PC-9 (cell line): ENCODE measurements at regions not wholly inside any gene's neighbourhood (a gene's known extent, or its start where the extent isn't known, plus 50 kb on each side); places are given as distances from the start of the nearest gene placed in this dataset.

Source experiments
- BruUV-seq: library from RNA; stranded (reverse); fragments of 400-500 nt; replicated peaks from 2 replicates; lab custom pipeline; 2021; lab: Mats Ljungman, UMichigan
- CTCF ChIA-PET: fragments of 300-600 bp; sonication (Branson Sonifier 250); formaldehyde crosslinking; loops from one replicate; lab custom pipeline; 2022; ENCODE audit warnings: antibody characterized with exemption; lab: Charles Lee
- POLR2A ChIA-PET: fragments of 300-600 bp; sonication (Branson Sonifier 250); formaldehyde crosslinking; loops from one replicate; lab custom pipeline; 2022; ENCODE audit warnings: antibody characterized with exemption; ENCODE audit not compliant: unreplicated experiment; lab: Charles Lee
- DNase-seq, 2 experiments: peaks; one replicate each; pipeline versions ENCODE4 v3.0.0 to v3.0.0-alpha.2; 2015 to 2022; ENCODE audit warnings: mixed read lengths in 1 of 2
- H2AFZ ChIP-seq: fragments of 200-600 bp; sonication (generic); 2 replicates; pipeline ENCODE4 v1.8.1; 2017; ENCODE audit warnings: antibody characterized with exemption
- H3F3A ChIP-seq: fragments of 200-600 bp; sonication (generic); 2 replicates; pipeline ENCODE4 v1.8.1; 2017; ENCODE audit warnings: antibody characterized with exemption, mild to moderate bottlenecking, low read depth; ENCODE audit not compliant: insufficient read depth
- H3K27ac ChIP-seq: fragments of 200-600 bp; sonication (generic); 2 replicates; pipeline ENCODE4 v1.6.1; 2016; ENCODE audit warnings: mixed run types
- H3K27me3 ChIP-seq: fragments of 200-600 bp; sonication (generic); 2 replicates; pipeline ENCODE4 v1.6.1; 2016; ENCODE audit warnings: low read depth, mixed run types; ENCODE audit not compliant: insufficient read depth
- H3K36me3 ChIP-seq: fragments of 200-600 bp; sonication (generic); 2 replicates; pipeline ENCODE4 v1.6.1; 2016; ENCODE audit warnings: low read depth, mixed run types
- H3K4me1 ChIP-seq: fragments of 200-600 bp; sonication (generic); replicated peaks from 2 replicates; pipeline ENCODE4 v1.6.1; 2016; ENCODE audit warnings: mixed run types; ENCODE audit not compliant: insufficient read depth
- H3K4me2 ChIP-seq: fragments of 200-600 bp; sonication (generic); 2 replicates; pipeline ENCODE4 v1.6.1; 2017; ENCODE audit warnings: mixed run types
- H3K4me3 ChIP-seq: fragments of 200-600 bp; sonication (generic); 2 replicates; pipeline ENCODE4 v1.6.1; 2016; ENCODE audit warnings: mixed run types
- H3K79me2 ChIP-seq: fragments of 200-600 bp; sonication (generic); 2 replicates; pipeline ENCODE4 v1.6.1; 2017; ENCODE audit warnings: low read depth, mixed run types
- H3K9me2 ChIP-seq: fragments of 200-600 bp; sonication (generic); 2 replicates; pipeline ENCODE4 v1.8.1; 2017; ENCODE audit warnings: mild to moderate bottlenecking; ENCODE audit not compliant: insufficient read depth
- H3K9me3 ChIP-seq: fragments of 200-600 bp; sonication (generic); 2 replicates; pipeline ENCODE4 v1.8.1; 2016; ENCODE audit warnings: low read depth; ENCODE audit not compliant: insufficient read depth
- H4K20me1 ChIP-seq: fragments of 200-600 bp; sonication (generic); 2 replicates; pipeline ENCODE4 v1.8.1; 2017; ENCODE audit not compliant: insufficient read depth
- EZH2 ChIP-seq: fragments of 200-600 bp; sonication (generic); IDR thresholded peaks from 2 replicates; pipeline ENCODE4 v1.8.0; 2017; ENCODE audit warnings: antibody characterized with exemption, low read depth
- intact Hi-C: fragments of 100-400 bp; cut with micrococcal nuclease; formaldehyde crosslinking; loops from one replicate; pipeline ENCODE4 v1.10.0; 2022; ENCODE audit not compliant: unreplicated experiment
- TF ChIP-seq, protein P1 (sequence below): fragments of 200-600 bp; sonication (generic); conservative IDR thresholded peaks from 2 replicates; pipeline ENCODE4 v1.6.1; 2017; ENCODE audit warnings: mixed run types, antibody characterized with exemption, mild to moderate bottlenecking, moderate library complexity

GRCh38 chr22:49302530-49302929, 525.1 kb downstream of the BRD1 start:
- H3K4me1 ChIP-seq, result no peaks in the 10 kb centered on the region
- peaks cover 99% of the 10 kb centered on the region for H3K27me3 ChIP-seq
- intact Hi-C loops, result no loop called here
- peaks cover 9% of the 10 kb centered on the region for H4K20me1 ChIP-seq
- no peak for DNase-seq
- H3K4me3 ChIP-seq, result no peak overlapping the region
- ChIA-PET CTCF (no interaction called here), POLR2A (no interaction called here)
- no peaks in the 10 kb centered on the region for H3K9me2 ChIP-seq
- H3K4me2 ChIP-seq, result no peak overlapping the region
- H3K79me2 ChIP-seq, result no peaks in the 10 kb centered on the region
- no peak overlapping the region for H3K27ac ChIP-seq
- no peak overlapping the region for H2AFZ ChIP-seq
- H3K9me3 ChIP-seq, result no peaks in the 10 kb centered on the region
- TF ChIP-seq, protein P1, sequence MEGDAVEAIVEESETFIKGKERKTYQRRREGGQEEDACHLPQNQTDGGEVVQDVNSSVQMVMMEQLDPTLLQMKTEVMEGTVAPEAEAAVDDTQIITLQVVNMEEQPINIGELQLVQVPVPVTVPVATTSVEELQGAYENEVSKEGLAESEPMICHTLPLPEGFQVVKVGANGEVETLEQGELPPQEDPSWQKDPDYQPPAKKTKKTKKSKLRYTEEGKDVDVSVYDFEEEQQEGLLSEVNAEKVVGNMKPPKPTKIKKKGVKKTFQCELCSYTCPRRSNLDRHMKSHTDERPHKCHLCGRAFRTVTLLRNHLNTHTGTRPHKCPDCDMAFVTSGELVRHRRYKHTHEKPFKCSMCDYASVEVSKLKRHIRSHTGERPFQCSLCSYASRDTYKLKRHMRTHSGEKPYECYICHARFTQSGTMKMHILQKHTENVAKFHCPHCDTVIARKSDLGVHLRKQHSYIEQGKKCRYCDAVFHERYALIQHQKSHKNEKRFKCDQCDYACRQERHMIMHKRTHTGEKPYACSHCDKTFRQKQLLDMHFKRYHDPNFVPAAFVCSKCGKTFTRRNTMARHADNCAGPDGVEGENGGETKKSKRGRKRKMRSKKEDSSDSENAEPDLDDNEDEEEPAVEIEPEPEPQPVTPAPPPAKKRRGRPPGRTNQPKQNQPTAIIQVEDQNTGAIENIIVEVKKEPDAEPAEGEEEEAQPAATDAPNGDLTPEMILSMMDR, result no peak
- TF ChIP-seq EZH2, result no peak
- BruUV-seq, result no TSS peak
- H3K36me3 ChIP-seq, result no peaks in the 10 kb centered on the region
- H3F3A ChIP-seq, result no peaks in the 10 kb centered on the region

GRCh38 chr22:49302150-49302460, 525.6 kb downstream of the BRD1 start:
- peaks cover 9% of the 10 kb centered on the region for H4K20me1 ChIP-seq
- no peaks in the 10 kb centered on the region for H3K9me3 ChIP-seq
- no TSS peak for BruUV-seq
- CTCF ChIA-PET, result no interaction called here
- no peak for DNase-seq
- H3K4me3 ChIP-seq, result no peak overlapping the region
- H3K4me2 ChIP-seq, result no peak overlapping the region
- H3K36me3 ChIP-seq, result no peaks in the 10 kb centered on the region
- TF ChIP-seq, protein P1, result no peak
- TF ChIP-seq EZH2, result no peak
- H3F3A ChIP-seq, result no peaks in the 10 kb centered on the region
- no peaks in the 10 kb centered on the region for H3K79me2 ChIP-seq
- intact Hi-C loops, result no loop called here
- peaks cover 99% of the 10 kb centered on the region for H3K27me3 ChIP-seq
- no peaks in the 10 kb centered on the region for H3K4me1 ChIP-seq
- no peak overlapping the region for H3K27ac ChIP-seq
- no peak overlapping the region for H2AFZ ChIP-seq
- POLR2A ChIA-PET, result no interaction called here
- no peaks in the 10 kb centered on the region for H3K9me2 ChIP-seq

DNA sequence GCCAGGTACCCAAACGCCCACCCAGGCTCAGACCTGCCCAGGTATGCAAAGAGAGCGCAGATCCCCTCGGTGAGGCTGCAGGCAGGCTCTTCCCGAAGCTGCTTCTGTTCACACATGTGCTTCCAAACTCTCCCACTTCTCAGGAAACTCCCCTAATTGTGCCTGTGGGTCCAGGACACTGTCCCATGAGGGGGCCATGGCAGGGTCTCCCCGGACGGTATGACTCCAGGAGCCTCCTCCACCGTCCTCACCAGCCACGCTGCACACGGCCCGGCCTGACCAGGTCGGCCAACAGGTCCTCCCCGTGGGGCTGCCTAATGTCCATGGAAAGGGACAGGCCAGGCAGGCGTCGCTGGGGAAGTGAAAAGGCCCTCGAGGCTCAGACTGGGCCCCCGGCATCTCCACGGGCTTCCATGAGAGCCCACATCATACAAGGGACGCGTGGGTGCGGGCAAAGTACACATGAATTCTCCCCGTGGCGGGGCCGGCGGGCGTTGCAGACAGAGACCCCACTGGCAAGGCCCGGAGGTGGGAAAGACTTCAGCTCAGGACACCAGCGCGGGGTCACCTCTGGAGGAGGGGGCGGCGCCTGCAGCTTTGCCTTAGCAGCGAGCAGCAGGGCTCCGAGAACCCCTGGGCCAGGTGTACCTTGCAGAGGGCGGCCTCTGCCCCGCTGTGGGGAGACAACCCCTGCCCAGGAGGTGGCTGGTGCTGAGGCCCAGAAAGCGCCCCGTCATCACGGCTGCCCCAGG, 526.1 kb downstream of the BRD1 start:
- H2AFZ ChIP-seq, result no peak overlapping the region
- POLR2A ChIA-PET, result no interaction called here
- H3K4me3 ChIP-seq, result no peak overlapping the region
- no peaks in the 10 kb centered on the region for H3K4me1 ChIP-seq
- peaks cover 99% of the 10 kb centered on the region for H3K27me3 ChIP-seq
- H3K79me2 ChIP-seq, result no peaks in the 10 kb centered on the region
- CTCF ChIA-PET, result no interaction called here
- intact Hi-C loops, result no loop called here
- no peaks in the 10 kb centered on the region for H3K36me3 ChIP-seq
- no peak for DNase-seq
- peaks cover 9% of the 10 kb centered on the region for H4K20me1 ChIP-seq
- TF ChIP-seq, protein P1, result no peak
- peak; percentile 75; the same call in 1 of the 2 replicates for TF ChIP-seq EZH2
- no peak overlapping the region for H3K4me2 ChIP-seq
- no peaks in the 10 kb centered on the region for H3K9me2 ChIP-seq
- H3K27ac ChIP-seq, result no peak overlapping the region
- no TSS peak for BruUV-seq
- H3K9me3 ChIP-seq, result no peaks in the 10 kb centered on the region
- H3F3A ChIP-seq, result no peaks in the 10 kb centered on the region
